Testis (tissue), 2 donors: ENCODE measurements at regions not wholly inside any gene's neighbourhood (a gene's known extent, or its start where the extent isn't known, plus 50 kb on each side); places are given as distances from the start of the nearest gene placed in this dataset.

Source experiments
- DNase-seq: peaks from one replicate; pipeline ENCODE4 v3.0.0-alpha.2; 2019
- H3K27ac ChIP-seq, 2 donors: fragments of 200-600 bp; sonication (generic); one replicate each; pipeline ENCODE4 v1.5.1; 2019
- H3K27me3 ChIP-seq: fragments of 200-600 bp; sonication (generic); one replicate; pipeline ENCODE4 v1.5.1; 2019
- H3K36me3 ChIP-seq: fragments of 200-600 bp; sonication (generic); one replicate; pipeline ENCODE4 v1.5.1; 2017; ENCODE audit warnings: low read depth; ENCODE audit errors: missing control alignments
- H3K4me1 ChIP-seq: fragments of 200-600 bp; sonication (generic); one replicate; pipeline ENCODE4 v1.5.1; 2019
- H3K4me3 ChIP-seq, 2 donors: fragments of 200-600 bp; sonication (generic); one replicate each; pipeline ENCODE4 v1.5.1; 2017 to 2019
- H3K9me3 ChIP-seq: fragments of 200-600 bp; sonication (generic); one replicate; pipeline ENCODE4 v1.5.1; 2017
- CTCF ChIP-seq, 3 experiments: fragments of 450-650 bp in 2 of 3; fragments of 200-600 bp in 1 of 3; sonication (generic) in 1 of 3; IDR thresholded peaks; one replicate each; pipeline ENCODE4 v1.5.1; 2016 to 2019; ENCODE audit warnings: antibody characterized with exemption in 3 of 3, mild to moderate bottlenecking in 2 of 3, moderate library complexity in 1 of 3
- POLR2A ChIP-seq: fragments of 450-650 bp; IDR thresholded peaks from one replicate; pipeline ENCODE4 v1.6.1; 2017; ENCODE audit warnings: antibody characterized with exemption, mild to moderate bottlenecking, moderate library complexity
- WGBS, 2 donors: methylation state at CpG; one replicate each; pipeline ENCODE4 v1.1.5; 2018; 5-methylcytosine and 5-hydroxymethylcytosine counted together
- intact Hi-C: fragments of 100-400 bp; cut with DNase I; formaldehyde crosslinking; loops from one replicate; pipeline ENCODE4 v1.15.1; 2023; ENCODE audit warnings: low total_unique reads

GRCh38 chr15:38614621-38615020, 50.0 kb upstream of the RASGRP1 start:
- no peak overlapping the region for H3K4me3 ChIP-seq
- H3K27ac ChIP-seq, result no peak overlapping the region
- no peak for TF ChIP-seq POLR2A
- no peak for TF ChIP-seq CTCF (IDR thresholded peaks at IDR 0.05)
- H3K27me3 ChIP-seq, result no peaks in the 10 kb centered on the region
- 82 to 88% methylated on average over 1 of the region's 1 CpG for WGBS, 2 donors
- no peaks in the 10 kb centered on the region for H3K36me3 ChIP-seq
- no peaks in the 10 kb centered on the region for H3K9me3 ChIP-seq
- intact Hi-C loops, result no loop called here
- no peak for DNase-seq
- no peaks in the 10 kb centered on the region for H3K4me1 ChIP-seq

DNA sequence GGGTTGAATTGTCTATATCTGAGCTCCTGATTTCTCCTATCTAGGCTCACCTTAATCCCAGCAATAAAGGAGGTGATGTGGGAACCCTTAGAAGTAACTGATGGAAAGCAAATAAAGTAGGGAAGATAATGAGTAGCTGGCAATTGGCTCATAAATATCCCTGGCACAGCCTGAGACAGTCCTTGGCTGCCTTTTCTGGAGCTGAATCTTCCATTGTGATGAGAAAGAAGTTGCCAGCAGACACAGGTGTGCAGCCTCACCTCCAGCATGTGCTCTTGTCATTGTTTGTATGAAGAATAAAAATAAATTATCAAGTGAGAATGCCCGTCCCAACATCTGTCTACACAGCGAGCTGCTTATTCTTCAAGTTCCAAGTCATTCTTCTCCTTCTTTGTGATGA, 53.2 kb upstream of the RASGRP1 start:
- 94 to 96% methylated on average over 2 of the region's 2 CpGs for WGBS, 2 donors
- no peaks in the 10 kb centered on the region for H3K36me3 ChIP-seq
- H3K4me1 ChIP-seq, result peaks cover 10% of the 10 kb centered on the region
- no peaks in the 10 kb centered on the region for H3K27me3 ChIP-seq
- TF ChIP-seq POLR2A (no peak), CTCF (IDR thresholded peaks at IDR 0.05) (no peak)
- no peak for DNase-seq
- intact Hi-C loops, result no loop called here
- H3K9me3 ChIP-seq, result no peaks in the 10 kb centered on the region
- H3K4me3 ChIP-seq, result no peak overlapping the region
- no peak overlapping the region for H3K27ac ChIP-seq

GRCh38 chr15:38618242-38618955, 53.8 kb upstream of the RASGRP1 start:
- no peak for DNase-seq
- no peak overlapping the region for H3K4me3 ChIP-seq
- 78 to 81% methylated on average over 4 of the region's 4 CpGs for WGBS, 2 donors
- H3K9me3 ChIP-seq, result no peaks in the 10 kb centered on the region
- H3K4me1 ChIP-seq, result peaks cover 10% of the 10 kb centered on the region
- H3K27ac ChIP-seq, result no peak overlapping the region
- no peak for TF ChIP-seq POLR2A
- TF ChIP-seq CTCF (IDR thresholded peaks at IDR 0.05), result no peak
- intact Hi-C loops, result no loop called here
- no peaks in the 10 kb centered on the region for H3K27me3 ChIP-seq
- no peaks in the 10 kb centered on the region for H3K36me3 ChIP-seq

DNA sequence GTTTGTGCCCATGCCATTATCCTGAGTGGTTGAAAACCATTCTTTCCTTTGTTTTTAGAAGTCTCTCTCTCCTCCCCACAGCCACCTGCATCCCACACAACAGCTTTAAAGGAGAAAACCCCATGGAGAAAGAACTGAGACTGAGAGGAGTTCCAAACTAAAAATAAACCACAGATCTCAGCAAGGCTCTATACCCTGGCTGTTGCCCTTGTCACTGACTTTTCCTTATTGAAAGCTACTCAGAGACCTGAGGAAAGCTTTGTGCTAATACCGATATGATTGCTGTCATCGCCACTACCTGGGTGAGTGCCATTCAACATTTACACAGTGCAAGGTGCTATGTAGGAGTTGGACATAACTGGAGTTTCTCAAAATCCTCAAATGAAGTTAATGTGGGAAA, 55.5 kb upstream of the RASGRP1 start:
- Histone ChIP-seq H3K27me3 (no peaks in the 10 kb centered on the region), H3K9me3 (no peaks in the 10 kb centered on the region), H3K4me3 (no peak overlapping the region), H3K27ac (no peak overlapping the region), H3K4me1 (peaks cover 10% of the 10 kb centered on the region), H3K36me3 (no peaks in the 10 kb centered on the region)
- intact Hi-C loops, result no loop called here
- 82 to 90% methylated on average over 2 of the region's 2 CpGs for WGBS, 2 donors
- no peak for DNase-seq
- no peak for TF ChIP-seq POLR2A
- TF ChIP-seq CTCF (IDR thresholded peaks at IDR 0.05), result no peak
